GM12873 (cell line): ENCODE measurements at regions not wholly inside any gene's neighbourhood (a gene's known extent, or its start where the extent isn't known, plus 50 kb on each side); places are given as distances from the start of the nearest gene placed in this dataset.

Experiments used
- CTCF ChIP-seq: IDR thresholded peaks from 2 replicates; pipeline ENCODE4 v1.5.1; 2012; ENCODE audit warnings: low read depth, mild to moderate bottlenecking, moderate library complexity, low read length, control low read depth; ENCODE audit not compliant: insufficient read depth; ENCODE audit errors: missing control alignments

- TF ChIP-seq CTCF = no peak
Observed at GRCh38 chr6:133047065-133047665, 194.0 kb upstream of the EYA4 start.

- TF ChIP-seq CTCF = no peak
Observed at GRCh38 chr6:133047706-133048105, 193.5 kb upstream of the EYA4 start.

GRCh38 chr6:133051240-133051639 is 189.9 kb upstream of the EYA4 start:
- no peak for TF ChIP-seq CTCF

GRCh38 chr6:133052465-133052864 is 188.7 kb upstream of the EYA4 start:
- no peak for TF ChIP-seq CTCF

GRCh38 chr6:133055441-133055966 is 185.7 kb upstream of the EYA4 start:
- no peak for TF ChIP-seq CTCF

- TF ChIP-seq CTCF = no peak
Observed at GRCh38 chr6:133057352-133057751, 183.8 kb upstream of the EYA4 start.

- TF ChIP-seq CTCF = no peak
Observed at GRCh38 chr6:133062077-133062476, 179.1 kb upstream of the EYA4 start.
